Adipocyte (in vitro differentiated cells): ENCODE measurements at regions not wholly inside any gene's neighbourhood (a gene's known extent, or its start where the extent isn't known, plus 50 kb on each side); places are given as distances from the start of the nearest gene placed in this dataset.
A peak's percentile ranks its signal among the peaks of the same experiment; 100 is the strongest.

ENCODE experiments used
- DNase-seq: peaks from one replicate; pipeline ENCODE4 v3.0.0-alpha.2; 2015; ENCODE audit warnings: low read depth
- H3K27me3 ChIP-seq: replicated peaks from 2 replicates; pipeline ENCODE4 v1.7.0; 2013; ENCODE audit warnings: mild to moderate bottlenecking, low read length, moderate library complexity; ENCODE audit not compliant: control insufficient read depth, insufficient read depth
- H3K36me3 ChIP-seq: 2 replicates; pipeline ENCODE4 v1.7.0; 2013; ENCODE audit warnings: low read length, mild to moderate bottlenecking, moderate library complexity; ENCODE audit not compliant: control insufficient read depth, insufficient read depth, severe bottlenecking
- H3K4me1 ChIP-seq: 2 replicates; pipeline ENCODE4 v1.7.0; 2013; ENCODE audit warnings: mild to moderate bottlenecking, low read length, moderate library complexity; ENCODE audit not compliant: control insufficient read depth, insufficient read depth
- H3K4me3 ChIP-seq: 2 replicates; pipeline ENCODE4 v1.7.0; 2013; ENCODE audit warnings: mild to moderate bottlenecking, low read length, moderate library complexity
- H3K9ac ChIP-seq: 2 replicates; pipeline ENCODE4 v1.7.0; 2013; ENCODE audit warnings: mild to moderate bottlenecking, low read length, moderate library complexity
- H3K9me3 ChIP-seq: 2 replicates; pipeline ENCODE4 v1.7.0; 2013; ENCODE audit warnings: mild to moderate bottlenecking, low read length, moderate library complexity; ENCODE audit not compliant: control insufficient read depth

DNA sequence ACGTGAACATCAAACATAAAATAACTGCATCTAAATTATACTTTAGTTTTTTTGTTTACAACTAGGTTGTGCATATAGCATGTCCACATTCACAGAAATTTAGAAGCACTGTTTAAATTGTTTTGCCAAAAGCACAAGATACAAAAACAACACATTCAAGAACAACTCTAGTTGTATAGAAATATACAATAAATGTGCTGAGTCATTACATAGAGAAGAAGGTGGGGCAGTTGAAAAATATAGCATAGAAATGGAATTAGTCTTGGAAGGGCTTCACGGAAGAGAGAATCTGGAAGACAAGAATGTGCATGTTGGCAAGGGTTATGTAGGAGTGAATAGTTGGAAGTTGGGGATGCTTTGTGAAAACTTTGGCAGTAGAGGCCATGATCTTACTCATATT is 239.0 kb upstream of the GLRA2 start:
- H3K9ac ChIP-seq, result no peak overlapping the region
- no peaks in the 10 kb centered on the region for H3K4me1 ChIP-seq
- no peaks in the 10 kb centered on the region for H3K36me3 ChIP-seq
- H3K27me3 ChIP-seq, result peaks cover 5% of the 10 kb centered on the region
- no peak for DNase-seq
- H3K4me3 ChIP-seq, result no peak overlapping the region
- peaks cover 3% of the 10 kb centered on the region for H3K9me3 ChIP-seq

DNA sequence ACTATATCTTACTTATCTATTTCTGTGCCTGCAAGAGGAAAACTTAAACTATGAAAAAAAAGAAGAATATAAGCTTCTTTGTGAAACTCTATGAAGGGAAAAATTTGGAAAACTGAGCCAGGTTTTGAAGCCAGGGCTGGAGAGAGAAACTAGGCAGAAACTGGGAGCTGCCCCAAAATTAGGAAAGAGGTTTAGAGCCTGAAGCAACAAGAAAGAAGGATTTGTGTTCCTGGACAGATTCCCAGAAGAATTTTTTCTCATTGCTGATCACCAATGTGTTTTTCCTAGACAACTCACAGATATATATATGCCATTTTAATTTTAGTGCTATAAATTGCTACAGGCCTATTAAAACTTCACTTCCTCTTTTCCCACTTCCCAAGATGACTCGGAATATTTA is 245.0 kb upstream of the GEMIN8 start:
- peak; percentile 3 for DNase-seq
- H3K9ac ChIP-seq, result no peak overlapping the region
- H3K4me1 ChIP-seq, result no peaks in the 10 kb centered on the region
- no peaks in the 10 kb centered on the region for H3K36me3 ChIP-seq
- H3K27me3 ChIP-seq, result no peaks in the 10 kb centered on the region
- no peak overlapping the region for H3K4me3 ChIP-seq
- peaks cover 9% of the 10 kb centered on the region for H3K9me3 ChIP-seq

DNA sequence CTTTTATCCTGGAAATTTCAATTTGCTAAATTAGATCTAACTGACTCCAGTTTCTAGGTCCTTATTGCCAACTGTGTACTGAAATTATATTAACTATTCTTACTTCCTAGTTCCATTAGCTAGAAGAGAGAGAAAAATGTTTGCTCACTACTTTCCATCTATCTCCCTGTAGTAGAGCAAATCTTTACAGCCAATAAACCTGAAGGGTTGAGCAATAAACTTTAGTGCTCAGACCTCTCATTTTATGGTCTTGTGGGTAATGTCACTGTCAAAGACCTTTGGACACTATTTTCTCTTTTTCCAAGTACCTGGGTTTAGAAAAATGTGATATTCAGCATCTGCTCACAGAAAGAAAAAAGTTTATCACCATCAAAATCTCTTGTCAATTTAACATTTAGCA is 237.5 kb upstream of the GEMIN8 start:
- Histone ChIP-seq H3K4me1 (no peaks in the 10 kb centered on the region), H3K9ac (no peak overlapping the region), H3K9me3 (no peaks in the 10 kb centered on the region), H3K36me3 (no peaks in the 10 kb centered on the region), H3K27me3 (no peaks in the 10 kb centered on the region), H3K4me3 (no peak overlapping the region)
- DNase-seq, result no peak

DNA sequence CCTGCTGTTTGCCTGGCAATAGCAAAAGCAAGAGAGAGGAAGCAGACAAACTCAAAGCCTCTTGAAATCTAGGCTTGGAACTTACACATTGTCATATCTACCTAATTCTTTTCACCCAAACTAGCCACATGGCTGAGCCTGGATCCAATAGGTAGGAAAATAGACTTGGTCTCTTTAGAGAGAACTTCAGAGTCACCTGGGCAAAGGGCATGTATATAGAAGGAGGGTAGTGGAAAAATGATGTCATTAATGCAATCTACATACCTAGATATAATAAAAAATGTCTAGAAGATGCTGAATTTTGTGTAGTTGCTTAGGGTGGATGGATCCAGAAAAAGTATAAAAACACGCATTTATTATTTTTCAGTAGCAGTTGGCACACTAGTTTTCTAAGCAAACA is 237.0 kb upstream of the GEMIN8 start:
- no peaks in the 10 kb centered on the region for H3K36me3 ChIP-seq
- H3K27me3 ChIP-seq, result no peaks in the 10 kb centered on the region
- H3K9ac ChIP-seq, result no peak overlapping the region
- H3K4me3 ChIP-seq, result no peak overlapping the region
- H3K4me1 ChIP-seq, result no peaks in the 10 kb centered on the region
- DNase-seq, result no peak
- H3K9me3 ChIP-seq, result no peaks in the 10 kb centered on the region

DNA sequence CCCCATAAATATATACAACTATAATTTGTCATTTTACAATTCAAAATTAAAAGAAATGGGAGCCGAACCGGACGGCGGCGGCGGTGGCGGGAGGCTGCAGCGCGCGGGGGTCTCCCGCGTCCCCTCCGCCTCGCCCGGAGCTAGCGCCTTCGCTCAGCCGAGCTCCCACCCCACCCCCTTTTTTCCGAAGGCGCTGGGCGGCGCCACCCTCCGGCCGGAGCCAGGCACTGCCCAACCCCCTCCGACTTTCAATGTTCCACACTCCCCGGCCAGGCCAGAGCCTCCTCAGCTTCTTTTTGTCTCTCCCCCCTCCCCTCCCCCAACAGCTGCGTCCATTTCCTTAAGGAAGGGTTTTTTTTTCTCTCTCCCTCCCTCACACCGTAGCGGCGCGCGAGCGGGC is 214.1 kb upstream of the GEMIN8 start:
- Histone ChIP-seq H3K4me3 (no peak overlapping the region), H3K27me3 (no peaks in the 10 kb centered on the region), H3K4me1 (no peaks in the 10 kb centered on the region), H3K9me3 (no peaks in the 10 kb centered on the region), H3K36me3 (no peaks in the 10 kb centered on the region), H3K9ac (no peak overlapping the region)
- DNase-seq, result no peak

DNA sequence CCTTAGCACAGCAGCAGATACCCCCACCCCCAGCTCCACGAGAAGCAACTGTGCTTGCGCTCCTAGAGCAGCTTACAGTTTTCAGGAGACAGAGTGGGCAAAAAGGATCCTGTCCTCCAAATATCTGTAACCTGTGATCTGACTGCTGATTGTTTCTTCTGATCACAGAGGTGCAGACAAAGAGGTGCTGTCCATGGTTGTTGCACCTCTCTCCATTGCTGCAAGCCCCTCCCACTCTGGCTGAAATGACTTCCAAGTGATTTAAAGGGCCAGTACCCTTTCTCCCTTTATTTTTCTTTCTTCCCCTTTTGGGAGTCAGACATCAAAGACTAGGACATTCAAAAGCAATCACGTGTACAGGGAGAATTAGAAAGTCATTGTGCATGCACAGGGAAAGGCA is 205.3 kb upstream of the GEMIN8 start:
- peaks cover 9% of the 10 kb centered on the region for H3K9me3 ChIP-seq
- H3K4me3 ChIP-seq, result no peak overlapping the region
- H3K9ac ChIP-seq, result no peak overlapping the region
- no peak for DNase-seq
- no peaks in the 10 kb centered on the region for H3K4me1 ChIP-seq
- H3K36me3 ChIP-seq, result no peaks in the 10 kb centered on the region
- H3K27me3 ChIP-seq, result no peaks in the 10 kb centered on the region

DNA sequence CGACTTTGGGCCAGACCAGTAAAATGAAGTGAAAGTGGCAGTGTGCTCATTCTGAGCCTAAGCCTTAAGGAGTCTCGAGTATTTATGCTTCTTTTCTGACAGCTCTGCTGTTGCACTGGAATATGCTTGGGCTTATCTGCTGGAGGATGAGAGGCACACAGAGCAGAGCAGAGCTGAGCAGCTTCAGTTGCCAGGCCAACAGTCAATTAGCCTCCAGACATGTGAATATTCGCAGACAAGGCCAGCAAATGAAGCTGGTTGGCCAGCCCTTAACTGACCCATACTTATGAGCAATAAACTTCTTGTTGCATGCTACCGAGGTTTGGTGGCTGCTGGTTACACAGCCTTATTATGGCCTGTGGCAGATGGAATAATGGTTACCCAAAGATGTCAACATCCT is 203.0 kb upstream of the GEMIN8 start:
- H3K27me3 ChIP-seq, result no peaks in the 10 kb centered on the region
- H3K4me3 ChIP-seq, result no peak overlapping the region
- no peaks in the 10 kb centered on the region for H3K4me1 ChIP-seq
- no peak overlapping the region for H3K9ac ChIP-seq
- DNase-seq, result no peak
- H3K9me3 ChIP-seq, result peaks cover 18% of the 10 kb centered on the region
- no peaks in the 10 kb centered on the region for H3K36me3 ChIP-seq

DNA sequence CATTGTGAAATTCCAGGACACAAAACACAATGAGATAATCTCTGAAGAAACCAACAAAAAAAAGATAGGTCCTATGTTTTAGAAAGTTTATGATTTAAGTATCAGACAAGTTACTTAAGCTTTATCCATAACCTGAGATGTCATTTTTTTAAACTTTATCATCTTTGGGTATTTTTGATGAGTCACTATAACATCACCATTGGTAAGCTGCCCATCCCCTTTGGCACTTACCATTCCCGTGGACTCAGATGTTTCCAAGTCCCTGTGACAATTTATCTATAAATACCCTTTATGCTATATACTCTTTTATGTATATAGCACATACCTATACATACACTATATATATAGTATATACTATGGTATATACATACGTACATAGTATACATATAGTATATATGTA is 198.9 kb upstream of the GEMIN8 start:
- Histone ChIP-seq H3K27me3 (no peaks in the 10 kb centered on the region), H3K4me3 (no peak overlapping the region), H3K4me1 (no peaks in the 10 kb centered on the region), H3K9me3 (peaks cover 22% of the 10 kb centered on the region), H3K36me3 (no peaks in the 10 kb centered on the region), H3K9ac (no peak overlapping the region)
- DNase-seq, result no peak

DNA sequence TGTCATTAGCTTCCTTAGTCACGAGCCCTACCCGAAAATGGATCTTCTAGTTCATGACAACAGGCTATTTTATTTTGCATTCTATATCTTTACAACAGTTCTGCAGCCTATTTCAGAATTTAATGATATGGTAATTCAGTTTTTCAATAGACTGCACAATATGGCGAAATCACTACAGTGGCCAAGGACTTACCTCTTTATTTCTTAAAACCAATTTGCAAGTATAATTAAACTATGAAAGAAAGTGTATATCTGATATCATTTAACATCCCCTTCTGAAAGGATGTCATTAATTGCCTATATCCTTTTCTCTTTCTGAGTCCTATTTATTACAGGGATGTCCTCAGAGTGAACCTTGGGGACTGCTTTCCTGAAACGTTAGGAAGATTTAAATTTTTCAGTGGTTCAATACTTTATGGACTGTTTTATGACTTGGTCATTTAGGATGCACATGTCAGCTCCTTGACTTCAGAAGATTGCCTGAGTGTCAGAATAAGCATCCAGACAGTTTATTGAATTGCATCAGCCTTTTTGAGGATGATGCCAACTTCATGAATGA is 190.8 kb upstream of the GEMIN8 start:
- no peaks in the 10 kb centered on the region for H3K4me1 ChIP-seq
- no peaks in the 10 kb centered on the region for H3K36me3 ChIP-seq
- H3K9me3 ChIP-seq, result peaks cover 4% of the 10 kb centered on the region
- H3K27me3 ChIP-seq, result no peaks in the 10 kb centered on the region
- DNase-seq, result no peak
- no peak overlapping the region for H3K9ac ChIP-seq
- no peak overlapping the region for H3K4me3 ChIP-seq

DNA sequence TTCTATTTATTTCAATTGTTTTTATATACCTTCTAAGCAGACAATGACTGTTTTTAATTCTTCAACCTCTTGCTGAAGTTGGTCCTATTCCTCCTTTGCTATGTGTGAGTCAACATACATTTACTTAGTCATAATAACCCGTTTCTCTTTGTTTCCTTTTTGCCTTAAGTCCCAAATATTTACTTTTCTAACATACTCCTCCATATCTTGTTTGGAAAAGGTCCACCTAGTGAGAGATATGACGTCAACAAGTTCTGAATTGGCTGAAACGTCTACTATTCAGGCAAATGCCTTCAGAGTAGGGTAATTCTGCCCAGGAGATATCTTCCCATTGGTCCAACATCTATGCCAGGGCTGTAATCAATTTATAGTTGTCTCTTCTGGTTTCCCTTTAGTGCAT is 179.3 kb upstream of the GEMIN8 start:
- peaks cover 5% of the 10 kb centered on the region for H3K9me3 ChIP-seq
- H3K36me3 ChIP-seq, result no peaks in the 10 kb centered on the region
- H3K4me1 ChIP-seq, result no peaks in the 10 kb centered on the region
- no peak overlapping the region for H3K9ac ChIP-seq
- no peak overlapping the region for H3K4me3 ChIP-seq
- DNase-seq, result no peak
- H3K27me3 ChIP-seq, result peaks cover 4% of the 10 kb centered on the region

DNA sequence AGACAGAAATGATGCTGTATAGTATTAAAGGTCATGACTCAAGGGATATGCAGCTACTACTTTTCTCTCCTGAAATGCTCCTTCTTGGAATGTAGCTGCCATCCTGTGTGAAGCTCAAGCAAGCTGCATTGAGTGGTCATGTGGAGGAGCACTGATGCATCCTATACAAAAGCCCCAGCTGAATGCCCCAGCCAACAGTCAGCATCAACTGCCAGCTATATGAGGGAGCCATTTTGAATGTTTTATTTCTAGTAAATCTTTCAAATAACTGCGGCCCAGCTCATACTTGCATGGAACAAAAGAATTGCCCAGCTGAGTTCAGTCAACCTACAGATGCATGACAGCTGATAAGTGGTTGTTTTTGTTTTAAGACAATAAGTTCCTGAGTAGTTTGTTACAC is 165.0 kb upstream of the GEMIN8 start:
- H3K4me3 ChIP-seq, result no peak overlapping the region
- H3K9me3 ChIP-seq, result peaks cover 2% of the 10 kb centered on the region
- DNase-seq, result no peak
- no peak overlapping the region for H3K9ac ChIP-seq
- H3K27me3 ChIP-seq, result no peaks in the 10 kb centered on the region
- no peaks in the 10 kb centered on the region for H3K36me3 ChIP-seq
- no peaks in the 10 kb centered on the region for H3K4me1 ChIP-seq

DNA sequence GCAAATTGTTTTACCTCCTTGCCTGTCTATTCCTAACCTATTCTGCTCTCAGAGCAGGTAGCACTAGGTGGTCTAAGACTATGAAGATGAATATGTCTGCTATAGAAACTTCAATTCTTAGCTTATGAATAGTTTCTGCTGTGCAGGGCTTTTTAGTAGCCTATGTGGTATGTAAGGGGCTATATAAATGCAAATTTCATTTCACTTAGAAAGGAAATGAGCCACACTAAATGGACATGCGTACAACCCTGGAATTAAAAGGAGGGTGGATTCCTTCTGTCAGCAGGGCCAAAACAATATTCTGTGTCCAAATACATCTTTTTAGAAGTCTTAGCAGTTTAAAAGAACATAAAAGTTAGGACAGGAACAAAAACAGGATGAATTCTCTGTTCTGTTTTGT is 163.9 kb upstream of the GEMIN8 start:
- no peaks in the 10 kb centered on the region for H3K36me3 ChIP-seq
- no peaks in the 10 kb centered on the region for H3K4me1 ChIP-seq
- H3K9ac ChIP-seq, result no peak overlapping the region
- DNase-seq, result no peak
- peaks cover 5% of the 10 kb centered on the region for H3K9me3 ChIP-seq
- H3K27me3 ChIP-seq, result no peaks in the 10 kb centered on the region
- no peak overlapping the region for H3K4me3 ChIP-seq
